Common myeloid progenitor, CD34-positive (primary cell): ENCODE measurements at regions not wholly inside any gene's neighbourhood (a gene's known extent, or its start where the extent isn't known, plus 50 kb on each side); places are given as distances from the start of the nearest gene placed in this dataset.
"Not testable (repeated sequence)": the region's sequence is repeated elsewhere in the genome, so short reads cannot be mapped to it uniquely, and the experiment has no call there.

Source experiments
- CTCF ChIA-PET: fragments of 350-600 bp; sonication (Branson Sonifier 250); formaldehyde crosslinking; loops from one replicate; lab custom pipeline; 2021; ENCODE audit warnings: antibody characterized with exemption; lab: Charles Lee
- POLR2A ChIA-PET: fragments of 350-600 bp; sonication (Branson Sonifier 250); formaldehyde crosslinking; loops from one replicate; lab custom pipeline; 2021; ENCODE audit warnings: antibody characterized with exemption; lab: Charles Lee
- DNase-seq, 3 donors: peaks; one replicate each; pipeline versions ENCODE4 v3.0.0 to v3.0.0-alpha.2; 2013
- H3K27ac ChIP-seq, 2 experiments: 1 replicate in 1 of 2; 2 replicates in 1 of 2; pipeline ENCODE4 v1.7.0; 2013; ENCODE audit warnings: inconsistent platforms in 2 of 2, low read length in 2 of 2, mild to moderate bottlenecking in 2 of 2, low read depth in 1 of 2, moderate library complexity in 1 of 2; ENCODE audit not compliant: severe bottlenecking in 2 of 2, insufficient read depth in 1 of 2, poor library complexity in 1 of 2
- H3K27me3 ChIP-seq, 5 experiments: replicated peaks in 2 of 5; 1 replicate in 3 of 5; 2 replicates in 2 of 5; pipeline versions ENCODE4 v1.6.1 to v1.7.0; 2013; ENCODE audit warnings: low read length in 4 of 5, mild to moderate bottlenecking in 2 of 5, moderate library complexity in 2 of 5, inconsistent platforms in 1 of 5; ENCODE audit not compliant: insufficient read depth in 5 of 5, control insufficient read depth in 4 of 5
- H3K36me3 ChIP-seq, 4 experiments: 1 replicate in 2 of 4; 2 replicates in 2 of 4; pipeline versions ENCODE4 v1.6.1 to v1.7.0; 2013; ENCODE audit warnings: low read length in 3 of 4, control low read depth in 1 of 4, mild to moderate bottlenecking in 1 of 4; ENCODE audit not compliant: control insufficient read depth in 4 of 4, insufficient read depth in 4 of 4
- H3K4me1 ChIP-seq, 4 experiments: 1 replicate in 3 of 4; 2 replicates in 1 of 4; pipeline versions ENCODE4 v1.6.1 to v1.7.1; 2013; ENCODE audit warnings: low read length in 3 of 4, mild to moderate bottlenecking in 3 of 4, control low read depth in 1 of 4, inconsistent platforms in 1 of 4, moderate library complexity in 1 of 4; ENCODE audit not compliant: control insufficient read depth in 4 of 4, insufficient read depth in 4 of 4; ENCODE audit errors: control extremely low read depth in 1 of 4
- H3K4me3 ChIP-seq, 7 experiments: 1 replicate in 4 of 7; 2 replicates in 3 of 7; pipeline versions ENCODE4 v1.5.1 to v1.7.0; 2013; ENCODE audit warnings: mild to moderate bottlenecking in 7 of 7, low read length in 6 of 7, moderate library complexity in 6 of 7, inconsistent platforms in 2 of 7, low read depth in 2 of 7, control low read depth in 1 of 7; ENCODE audit not compliant: insufficient read depth in 4 of 7, control insufficient read depth in 1 of 7; ENCODE audit errors: extremely low read depth in 1 of 7
- H3K9me3 ChIP-seq, 5 experiments: 1 replicate in 4 of 5; 2 replicates in 1 of 5; pipeline versions ENCODE4 v1.6.1 to v1.7.1; 2013; ENCODE audit warnings: low read length in 4 of 5, mild to moderate bottlenecking in 2 of 5, inconsistent platforms in 1 of 5, low read depth in 1 of 5, moderate library complexity in 1 of 5; ENCODE audit not compliant: control insufficient read depth in 4 of 5, insufficient read depth in 2 of 5; ENCODE audit errors: control extremely low read depth in 1 of 5
- WGBS: methylation state at CpG from one replicate; pipeline ENCODE4 v1.1.5; 2013; ENCODE audit not compliant: insufficient coverage; 5-methylcytosine and 5-hydroxymethylcytosine counted together

DNA sequence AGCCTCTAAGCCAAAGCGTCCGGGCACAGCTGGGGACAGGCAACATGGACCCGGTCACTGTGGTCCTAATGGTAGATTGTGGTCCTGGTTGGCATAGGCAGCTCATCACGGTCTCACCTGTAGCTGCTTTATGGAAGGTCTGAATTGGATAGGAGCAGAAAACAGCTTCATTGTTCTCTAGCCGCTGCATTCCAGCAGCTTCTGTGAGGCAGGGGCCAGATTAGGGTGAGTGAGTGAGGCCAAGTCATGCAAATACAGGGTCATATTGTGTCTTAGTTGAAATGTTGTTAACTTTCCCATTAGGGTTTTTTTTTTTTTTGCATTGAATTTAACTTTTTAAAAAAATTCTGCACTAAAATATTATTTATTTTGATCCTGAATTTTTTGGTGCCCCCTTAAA lies 105.4 kb upstream of the SULF2 start:
- H3K27me3 ChIP-seq, H3K36me3 ChIP-seq, H3K4me1 ChIP-seq, POLR2A ChIA-PET, DNase-seq, H3K27ac ChIP-seq, H3K9me3 ChIP-seq, H3K4me3 ChIP-seq, CTCF ChIA-PET: not testable (repeated sequence)
- WGBS: no CpG with 5 or more reads among the region's 5 CpGs

DNA sequence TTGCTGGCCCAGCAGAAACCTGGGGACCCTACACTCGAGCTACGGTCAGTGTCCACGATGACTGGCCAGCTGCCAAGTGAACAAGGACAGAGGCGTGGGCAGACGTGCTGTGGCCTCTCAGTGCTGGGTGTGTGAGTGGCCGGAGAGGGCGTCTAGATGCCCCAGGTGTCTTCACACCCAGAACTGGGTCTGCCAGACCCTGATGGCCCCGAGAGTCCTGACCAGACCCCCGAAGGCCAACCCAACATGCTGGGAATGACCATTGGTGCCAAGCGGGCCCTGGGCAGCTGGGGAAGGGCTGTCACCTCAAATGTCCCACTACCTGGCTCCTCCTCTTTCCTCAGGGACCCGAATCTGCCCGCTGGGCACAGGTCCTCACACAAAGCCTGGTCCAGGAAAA lies 104.5 kb upstream of the SULF2 start:
- DNase-seq, H3K27me3 ChIP-seq, H3K4me3 ChIP-seq, POLR2A ChIA-PET, H3K9me3 ChIP-seq, CTCF ChIA-PET, H3K36me3 ChIP-seq, H3K4me1 ChIP-seq, H3K27ac ChIP-seq: not testable (repeated sequence)
- 97% methylated on average over 10 of the region's 12 CpGs for WGBS

DNA sequence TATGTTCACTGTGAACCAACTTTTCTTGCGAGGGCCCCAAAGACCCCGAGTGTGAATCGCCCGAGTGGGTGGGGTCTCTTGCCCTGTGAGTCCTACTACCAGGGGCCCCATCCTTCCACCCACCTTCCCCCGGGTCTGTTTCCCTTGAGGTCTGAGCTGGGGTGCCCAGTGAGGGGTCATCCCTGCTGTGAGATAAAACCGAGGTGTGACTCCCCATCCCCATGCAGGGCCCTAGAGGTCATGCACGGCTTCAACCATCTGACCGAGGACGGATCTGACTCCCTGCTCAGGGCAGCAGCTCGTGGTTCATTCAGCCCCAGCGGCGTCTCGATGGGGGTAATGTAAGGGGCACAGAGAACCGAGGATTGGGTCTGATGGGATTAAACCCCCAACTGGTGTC lies 103.1 kb upstream of the SULF2 start:
- H3K4me3 ChIP-seq: no peak overlapping the region
- H3K27me3 ChIP-seq: peaks cover 0 to 2% (median 0%) of the 10 kb centered on the region in 5 experiments
- H3K9me3 ChIP-seq: no peaks in the 10 kb centered on the region
- no peaks in the 10 kb centered on the region for H3K4me1 ChIP-seq
- CTCF ChIA-PET: no interaction called here
- no peak for DNase-seq
- H3K27ac ChIP-seq: no peak overlapping the region
- POLR2A ChIA-PET: no interaction called here
- no peaks in the 10 kb centered on the region for H3K36me3 ChIP-seq
- 95% methylated on average over 11 of the region's 14 CpGs for WGBS

DNA sequence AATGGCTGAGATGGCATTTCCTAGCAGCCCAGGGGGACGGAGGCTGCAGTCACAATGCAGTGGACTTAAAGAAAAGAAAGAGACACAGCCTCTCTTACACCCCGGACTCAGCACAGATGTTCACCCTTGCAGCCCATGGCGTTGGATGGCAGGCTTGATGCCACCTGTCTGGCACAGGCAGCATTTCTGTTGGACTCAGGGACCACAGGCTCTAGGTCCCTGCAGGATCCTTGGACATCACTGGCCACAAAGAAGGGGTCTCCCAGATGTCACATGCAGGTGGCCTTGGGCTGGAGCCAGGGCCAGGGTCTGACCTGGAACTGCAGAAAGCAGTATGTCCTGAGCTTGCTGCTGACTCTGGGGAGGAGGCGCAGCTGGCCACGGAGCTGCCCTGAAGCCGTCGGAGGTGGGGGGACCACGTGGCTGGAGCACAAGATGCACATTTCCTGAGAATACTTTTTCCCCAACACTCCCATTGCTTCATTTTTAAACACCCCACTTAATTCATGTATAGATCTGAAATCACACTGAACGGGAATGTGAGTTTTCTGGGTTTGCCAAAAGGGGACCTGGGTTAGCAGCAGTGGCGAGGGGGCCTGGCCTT lies 102.3 kb upstream of the SULF2 start:
- Histone ChIP-seq H3K27ac (no peak overlapping the region), H3K27me3 (peaks cover 0 to 2% (median 0%) of the 10 kb centered on the region in 5 experiments), H3K36me3 (no peaks in the 10 kb centered on the region), H3K4me1 (no peaks in the 10 kb centered on the region), H3K4me3 (no peak overlapping the region), H3K9me3 (no peaks in the 10 kb centered on the region)
- CTCF ChIA-PET: no interaction called here
- 87% methylated on average over 9 of the region's 10 CpGs for WGBS
- POLR2A ChIA-PET: no interaction called here
- no peak for DNase-seq

DNA sequence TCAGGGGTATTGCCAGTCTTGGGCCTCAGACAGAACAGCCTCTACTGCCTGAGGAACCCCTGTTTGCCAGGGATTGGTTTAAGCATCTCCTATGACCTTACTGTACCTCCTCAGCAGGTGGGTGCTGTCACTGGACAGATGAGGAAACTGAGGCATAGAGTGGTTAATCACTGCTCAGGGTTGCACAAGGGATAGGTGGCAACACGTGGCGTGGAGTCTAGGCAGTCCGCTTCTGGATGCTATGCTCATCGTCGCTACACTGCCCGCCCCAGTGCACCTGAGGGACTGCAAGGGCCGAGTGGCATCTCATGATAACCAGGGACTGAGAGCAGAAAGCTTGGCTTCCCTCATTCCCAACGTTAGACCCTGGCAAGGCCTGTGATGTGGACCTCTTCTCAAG lies 101.8 kb upstream of the SULF2 start:
- H3K27me3 ChIP-seq: peaks cover 0 to 2% (median 0%) of the 10 kb centered on the region in 5 experiments
- H3K36me3 ChIP-seq: no peaks in the 10 kb centered on the region
- POLR2A ChIA-PET: no interaction called here
- WGBS: 96% methylated on average over 8 of the region's 8 CpGs
- H3K4me3 ChIP-seq: no peak overlapping the region
- no peak overlapping the region for H3K27ac ChIP-seq
- CTCF ChIA-PET: no interaction called here
- DNase-seq: no peak
- no peaks in the 10 kb centered on the region for H3K4me1 ChIP-seq
- no peaks in the 10 kb centered on the region for H3K9me3 ChIP-seq

DNA sequence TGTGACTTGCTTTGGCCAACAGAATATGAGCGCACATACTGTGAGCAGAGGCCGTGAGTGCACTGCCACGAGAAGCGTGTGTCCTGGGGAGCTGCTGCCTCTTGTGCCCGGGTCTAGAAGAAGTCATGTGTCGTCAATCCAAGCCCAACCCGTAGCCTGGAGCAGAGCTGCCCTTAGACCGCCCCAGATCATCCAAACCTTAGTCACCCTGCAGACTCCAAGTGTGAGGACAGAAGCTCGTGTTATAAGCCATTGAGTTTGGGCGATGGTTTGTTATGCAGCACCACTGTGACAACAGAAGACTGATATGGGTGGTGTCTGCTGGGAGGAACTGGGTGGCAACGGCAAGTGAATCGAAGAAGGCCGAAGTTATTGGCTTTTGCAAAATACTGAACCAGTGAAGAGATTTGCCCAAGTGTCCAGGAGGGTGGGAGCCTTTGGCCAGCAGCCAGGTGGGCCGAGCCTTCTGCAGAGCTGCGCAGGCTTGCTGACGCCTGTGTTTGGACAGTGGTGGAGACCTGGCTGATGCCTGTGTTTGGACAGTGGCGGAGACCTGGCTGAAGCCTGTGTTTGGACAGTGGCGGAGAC lies 101.3 kb upstream of the SULF2 start:
- no peaks in the 10 kb centered on the region for H3K4me1 ChIP-seq
- H3K36me3 ChIP-seq: no peaks in the 10 kb centered on the region
- WGBS: 96% methylated on average over 18 of the region's 18 CpGs
- no peaks in the 10 kb centered on the region for H3K9me3 ChIP-seq
- POLR2A ChIA-PET: no interaction called here
- H3K27ac ChIP-seq: no peak overlapping the region
- CTCF ChIA-PET: no interaction called here
- H3K4me3 ChIP-seq: no peak overlapping the region
- peaks cover 0 to 2% (median 0%) of the 10 kb centered on the region in 5 experiments for H3K27me3 ChIP-seq
- DNase-seq: no peak

DNA sequence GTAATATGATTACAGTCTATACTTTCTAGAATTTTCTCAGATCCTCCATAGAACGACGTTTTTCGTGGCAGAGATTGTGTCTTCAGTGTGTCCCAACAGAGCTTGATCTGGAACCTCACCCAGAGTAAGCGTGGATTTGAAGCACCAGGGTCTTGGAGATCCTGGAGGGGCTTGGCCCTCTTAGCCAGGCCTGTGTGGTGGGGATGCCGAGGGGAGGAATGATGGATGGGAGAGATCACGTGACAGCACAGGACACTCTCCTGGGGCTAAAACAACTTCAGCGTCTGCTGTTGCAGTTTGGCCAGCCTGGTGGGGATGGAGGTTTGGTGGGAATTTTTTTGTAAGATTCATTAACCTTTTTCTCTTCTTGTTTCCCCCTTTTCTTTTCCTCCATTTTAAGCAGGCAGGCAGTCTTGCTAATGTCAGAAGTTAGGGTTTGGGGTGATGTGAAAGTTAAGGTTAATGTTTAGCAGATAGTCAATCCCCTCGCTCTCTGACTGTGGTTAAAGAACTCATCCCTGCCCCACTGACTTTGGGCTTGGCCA lies 100.7 kb upstream of the SULF2 start:
- no peaks in the 10 kb centered on the region for H3K9me3 ChIP-seq
- ChIA-PET CTCF (no interaction called here), POLR2A (no interaction called here)
- no peak overlapping the region for H3K27ac ChIP-seq
- H3K4me1 ChIP-seq: no peaks in the 10 kb centered on the region
- H3K27me3 ChIP-seq: peaks cover 0 to 2% (median 0%) of the 10 kb centered on the region in 5 experiments
- no peak overlapping the region for H3K4me3 ChIP-seq
- DNase-seq: no peak
- 100% methylated on average over 7 of the region's 8 CpGs for WGBS
- no peaks in the 10 kb centered on the region for H3K36me3 ChIP-seq
